Upper lobe of right lung (tissue), 1 donor: ENCODE measurements at regions not wholly inside any gene's neighbourhood (a gene's known extent, or its start where the extent isn't known, plus 50 kb on each side); places are given as distances from the start of the nearest gene placed in this dataset.

Experiments used
- ATAC-seq: fragments of 200-7000 bp; cut with Tn5 transposase; one replicate; pipeline ENCODE4 v1.9.1; 2020; ENCODE audit warnings: mild to moderate bottlenecking, moderate library complexity
- DNase-seq: peaks from one replicate; pipeline ENCODE4 v3.0.0-alpha.2; 2020
- H3K27ac ChIP-seq: fragments of 200-600 bp; one replicate; pipeline ENCODE4 v1.8.0; 2022
- H3K27me3 ChIP-seq: fragments of 200-600 bp; one replicate; pipeline ENCODE4 v1.8.0; 2022; ENCODE audit warnings: mild to moderate bottlenecking
- H3K36me3 ChIP-seq: fragments of 200-600 bp; one replicate; pipeline ENCODE4 v1.8.0; 2022
- H3K4me1 ChIP-seq: fragments of 200-600 bp; one replicate; pipeline ENCODE4 v1.8.0; 2022
- H3K4me3 ChIP-seq: fragments of 200-600 bp; one replicate; pipeline ENCODE4 v1.8.0; 2022; ENCODE audit warnings: mild to moderate bottlenecking
- H3K9me3 ChIP-seq: fragments of 200-600 bp; one replicate; pipeline ENCODE4 v1.8.0; 2022
- intact Hi-C: fragments of 100-400 bp; cut with DNase I; formaldehyde crosslinking; loops from one replicate; pipeline ENCODE4 v1.11.0; 2022
- TF ChIP-seq, protein P1 (sequence below): fragments of 200-600 bp; IDR thresholded peaks from one replicate; pipeline ENCODE4 v1.8.0; 2022; ENCODE audit warnings: antibody characterized with exemption
- donor health status: DM: no; HTN: yes; CAD: no; lungs with severe emphysema.

DNA sequence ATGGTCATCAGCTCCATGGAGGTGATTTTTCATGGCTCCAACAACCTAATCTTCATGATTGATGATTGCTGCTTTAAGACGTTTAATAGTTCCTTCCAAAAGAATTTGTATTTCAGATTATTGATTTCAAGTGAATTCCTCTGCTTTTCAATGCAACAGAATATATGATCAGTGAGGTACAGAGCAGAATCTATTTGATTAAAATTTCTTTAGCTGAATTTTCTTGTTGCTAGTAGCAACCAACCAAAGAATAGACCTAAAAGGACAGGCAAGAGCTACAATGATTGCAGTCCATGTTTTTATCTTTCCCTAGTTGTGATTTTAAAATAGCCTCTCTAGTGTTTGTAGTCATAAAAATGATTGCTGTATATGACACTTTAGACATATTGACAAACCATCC lies 76.8 kb upstream of the SCEL start:
- no peak overlapping the region for H3K27ac ChIP-seq
- TF ChIP-seq, protein P1, sequence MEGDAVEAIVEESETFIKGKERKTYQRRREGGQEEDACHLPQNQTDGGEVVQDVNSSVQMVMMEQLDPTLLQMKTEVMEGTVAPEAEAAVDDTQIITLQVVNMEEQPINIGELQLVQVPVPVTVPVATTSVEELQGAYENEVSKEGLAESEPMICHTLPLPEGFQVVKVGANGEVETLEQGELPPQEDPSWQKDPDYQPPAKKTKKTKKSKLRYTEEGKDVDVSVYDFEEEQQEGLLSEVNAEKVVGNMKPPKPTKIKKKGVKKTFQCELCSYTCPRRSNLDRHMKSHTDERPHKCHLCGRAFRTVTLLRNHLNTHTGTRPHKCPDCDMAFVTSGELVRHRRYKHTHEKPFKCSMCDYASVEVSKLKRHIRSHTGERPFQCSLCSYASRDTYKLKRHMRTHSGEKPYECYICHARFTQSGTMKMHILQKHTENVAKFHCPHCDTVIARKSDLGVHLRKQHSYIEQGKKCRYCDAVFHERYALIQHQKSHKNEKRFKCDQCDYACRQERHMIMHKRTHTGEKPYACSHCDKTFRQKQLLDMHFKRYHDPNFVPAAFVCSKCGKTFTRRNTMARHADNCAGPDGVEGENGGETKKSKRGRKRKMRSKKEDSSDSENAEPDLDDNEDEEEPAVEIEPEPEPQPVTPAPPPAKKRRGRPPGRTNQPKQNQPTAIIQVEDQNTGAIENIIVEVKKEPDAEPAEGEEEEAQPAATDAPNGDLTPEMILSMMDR, result no peak
- DNase-seq (no peak), ATAC-seq (no peak)
- no peaks in the 10 kb centered on the region for H3K9me3 ChIP-seq
- no peaks in the 10 kb centered on the region for H3K27me3 ChIP-seq
- intact Hi-C loops, result no loop called here
- no peak overlapping the region for H3K4me3 ChIP-seq
- H3K4me1 ChIP-seq, result no peaks in the 10 kb centered on the region
- no peaks in the 10 kb centered on the region for H3K36me3 ChIP-seq

DNA sequence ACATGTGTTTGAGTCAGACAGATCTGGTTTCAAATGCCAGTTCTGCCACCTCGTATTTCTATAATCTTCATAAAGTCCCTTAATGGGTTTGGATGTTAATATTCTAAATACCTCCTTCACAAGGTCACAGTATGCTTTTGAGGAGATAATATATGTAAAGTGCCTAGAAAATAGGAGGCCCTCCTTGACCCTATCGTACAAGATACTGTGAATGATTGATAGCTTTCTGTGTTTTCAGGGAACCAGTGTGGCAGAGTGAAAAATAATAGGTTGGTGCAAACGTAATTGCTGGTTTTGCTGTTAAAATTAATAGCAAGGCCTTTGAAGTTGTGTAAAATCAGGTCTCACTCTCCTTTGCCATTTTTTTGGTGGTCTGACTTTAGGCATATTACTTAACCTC lies 77.5 kb upstream of the SCEL start:
- Histone ChIP-seq H3K9me3 (no peaks in the 10 kb centered on the region), H3K27me3 (no peaks in the 10 kb centered on the region), H3K4me1 (no peaks in the 10 kb centered on the region), H3K36me3 (no peaks in the 10 kb centered on the region), H3K27ac (no peak overlapping the region), H3K4me3 (no peak overlapping the region)
- TF ChIP-seq, protein P1, result no peak
- intact Hi-C loops, result no loop called here
- DNase-seq, result no peak
- no peak for ATAC-seq

DNA sequence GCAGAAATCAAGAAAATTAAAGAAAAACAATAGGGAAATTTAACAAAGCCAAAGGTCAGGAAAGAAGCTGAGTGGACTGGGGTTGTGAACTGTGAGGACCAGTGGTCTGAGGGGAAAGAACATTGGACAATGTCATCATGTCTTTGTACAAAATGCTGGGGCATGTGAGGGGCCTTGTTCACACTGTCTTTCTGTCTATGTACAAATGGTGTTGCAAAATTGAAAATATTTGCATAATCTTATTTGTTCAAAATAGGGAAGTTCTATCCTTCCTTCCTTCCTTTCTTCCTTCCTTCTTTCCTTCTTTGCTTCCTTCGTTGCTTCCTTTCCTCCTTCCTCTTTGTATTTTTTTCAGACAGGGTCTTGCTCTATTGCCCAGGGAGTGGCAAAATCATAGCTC lies 79.2 kb upstream of the SCEL start:
- Histone ChIP-seq H3K27ac (no peak overlapping the region), H3K36me3 (no peaks in the 10 kb centered on the region), H3K9me3 (no peaks in the 10 kb centered on the region), H3K27me3 (no peaks in the 10 kb centered on the region), H3K4me3 (no peak overlapping the region), H3K4me1 (no peaks in the 10 kb centered on the region)
- ATAC-seq (peak; percentile 68), DNase-seq (no peak)
- intact Hi-C loops, result no loop called here
- TF ChIP-seq, protein P1, result no peak

DNA sequence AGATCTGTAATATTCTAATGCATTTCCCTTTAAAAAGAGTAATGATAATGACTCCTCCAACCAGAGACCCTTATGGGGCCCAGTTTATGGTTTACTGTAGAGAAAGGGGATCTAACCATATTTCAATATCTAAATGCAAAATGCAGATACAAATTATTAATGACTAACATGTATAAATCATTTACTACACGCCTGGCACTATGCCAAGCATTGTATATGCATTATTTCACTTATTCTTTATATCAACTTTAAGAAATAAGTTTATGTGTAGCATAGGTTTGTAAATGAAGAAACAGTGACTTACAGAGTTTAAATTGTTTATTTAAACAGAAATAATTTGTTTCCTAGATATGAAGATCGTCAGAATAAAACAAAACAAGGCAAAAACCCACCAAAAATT lies 86.2 kb upstream of the SCEL start:
- ATAC-seq (no peak), DNase-seq (no peak)
- no peak overlapping the region for H3K27ac ChIP-seq
- H3K27me3 ChIP-seq, result no peaks in the 10 kb centered on the region
- no peaks in the 10 kb centered on the region for H3K36me3 ChIP-seq
- intact Hi-C loops, result no loop called here
- no peak overlapping the region for H3K4me3 ChIP-seq
- TF ChIP-seq, protein P1, result no peak
- H3K9me3 ChIP-seq, result no peaks in the 10 kb centered on the region
- no peaks in the 10 kb centered on the region for H3K4me1 ChIP-seq

DNA sequence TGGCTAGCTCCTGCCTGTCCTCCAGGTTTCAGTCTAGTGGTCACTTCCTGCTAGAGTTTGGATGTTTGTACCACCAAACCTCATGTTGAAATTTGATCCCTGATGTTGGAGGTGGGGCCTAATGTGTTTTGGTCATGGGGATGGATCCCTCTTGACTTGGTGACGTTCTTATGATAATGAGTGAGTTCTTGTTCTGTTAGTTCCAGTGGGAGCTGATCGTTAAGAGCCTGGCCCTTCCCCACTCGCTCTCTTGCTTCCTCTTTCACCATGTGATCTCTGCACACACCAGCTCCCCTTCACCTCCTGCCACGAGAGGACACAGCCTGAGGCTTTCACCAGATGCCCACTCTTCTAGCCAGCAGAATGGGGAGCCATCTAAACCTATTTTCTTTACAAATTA lies 86.8 kb upstream of the SCEL start:
- no peaks in the 10 kb centered on the region for H3K9me3 ChIP-seq
- TF ChIP-seq, protein P1, result no peak
- DNase-seq, result no peak
- H3K36me3 ChIP-seq, result no peaks in the 10 kb centered on the region
- H3K4me3 ChIP-seq, result no peak overlapping the region
- H3K4me1 ChIP-seq, result no peaks in the 10 kb centered on the region
- H3K27me3 ChIP-seq, result no peaks in the 10 kb centered on the region
- intact Hi-C loops, result no loop called here
- ATAC-seq, result peak; percentile 73
- H3K27ac ChIP-seq, result no peak overlapping the region

DNA sequence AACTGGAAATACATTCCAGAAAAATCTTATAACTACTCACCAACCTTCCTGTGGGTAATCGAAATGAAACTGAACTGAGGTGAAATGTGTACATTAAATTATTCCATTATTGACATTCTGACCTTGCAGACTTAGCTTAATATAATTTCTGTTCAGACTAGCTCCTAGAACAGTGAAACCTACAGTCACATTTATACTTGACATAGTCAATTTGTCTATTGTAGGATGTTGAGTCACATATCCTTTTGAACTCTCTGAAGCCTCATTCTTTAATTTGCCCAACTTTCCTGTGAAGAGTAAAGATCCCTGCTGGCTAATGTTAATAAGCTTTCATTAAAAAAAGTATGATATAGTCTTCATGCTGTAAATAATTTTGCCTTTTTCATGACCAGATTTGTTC lies 92.0 kb upstream of the SCEL start:
- H3K27me3 ChIP-seq, result no peaks in the 10 kb centered on the region
- TF ChIP-seq, protein P1, result no peak

More for the DNA sequence above, 92.0 kb upstream of the SCEL start:
- no peak for DNase-seq
- Histone ChIP-seq H3K4me3 (no peak overlapping the region), H3K4me1 (no peaks in the 10 kb centered on the region), H3K9me3 (no peaks in the 10 kb centered on the region), H3K36me3 (no peaks in the 10 kb centered on the region), H3K27ac (no peak overlapping the region)
- intact Hi-C loops, result no loop called here
- no peak for ATAC-seq
